Right lobe of liver (tissue), 4 donors: ENCODE measurements at regions not wholly inside any gene's neighbourhood (a gene's known extent, or its start where the extent isn't known, plus 50 kb on each side); places are given as distances from the start of the nearest gene placed in this dataset.

Source experiments
- POLR2A ChIP-seq: fragments of 450-650 bp; IDR thresholded peaks from one replicate; pipeline ENCODE4 v1.6.1; 2017; ENCODE audit warnings: antibody characterized with exemption, mild to moderate bottlenecking
- TF ChIP-seq, protein P1 (sequence below), 4 donors: fragments of 200-600 bp in 3 of 4; fragments of 450-650 bp in 1 of 4; IDR thresholded peaks; one replicate each; pipeline versions ENCODE4 v1.5.1 to v1.8.0; 2016 to 2022; ENCODE audit warnings: antibody characterized with exemption in 4 of 4, mild to moderate bottlenecking in 2 of 4
- donor health status: DM: no; HTN: no; CAD: no.
- donor health status: DM: no; HTN: no; CAD: no.
- donor health status: DM: no; HTN: yes; CAD: no.

DNA sequence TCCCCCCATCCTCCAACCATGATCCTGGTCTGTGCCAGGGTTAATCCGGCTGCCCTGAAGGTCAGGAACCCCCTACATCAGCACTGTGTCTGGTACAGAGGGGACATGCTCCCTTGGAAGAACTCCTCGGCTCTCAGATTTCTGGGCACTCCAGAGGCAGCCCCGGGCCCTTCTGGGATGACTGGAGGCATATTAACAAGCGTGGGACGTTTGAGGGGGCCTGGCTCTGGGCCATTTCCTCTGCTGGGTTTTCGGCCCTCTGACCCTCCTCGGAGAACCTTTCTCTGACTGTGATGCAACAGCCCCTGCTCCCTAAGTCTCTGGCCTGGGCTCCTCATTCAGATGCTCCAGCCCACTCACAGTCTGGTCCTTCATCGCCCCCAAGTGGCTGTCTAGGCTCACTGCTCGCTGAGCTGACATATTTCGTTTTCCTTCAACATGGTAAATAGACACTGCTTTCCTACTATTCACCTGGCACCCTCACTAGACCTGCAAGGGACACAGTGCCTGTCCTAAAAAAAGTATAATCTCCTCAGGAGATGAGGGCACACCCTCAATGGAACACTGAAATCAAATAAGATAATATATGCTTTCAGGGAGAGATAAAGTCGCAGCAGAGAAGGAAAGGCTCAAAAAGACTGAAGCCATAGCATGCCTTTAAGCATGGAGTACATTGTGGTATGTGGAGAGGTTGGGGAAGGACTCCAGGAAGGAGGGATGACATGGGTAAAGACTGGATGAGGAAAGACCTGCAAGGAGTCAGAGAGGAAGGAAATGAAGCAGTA is 404.7 kb upstream of the TRPC7 start:
- TF ChIP-seq, protein P1, sequence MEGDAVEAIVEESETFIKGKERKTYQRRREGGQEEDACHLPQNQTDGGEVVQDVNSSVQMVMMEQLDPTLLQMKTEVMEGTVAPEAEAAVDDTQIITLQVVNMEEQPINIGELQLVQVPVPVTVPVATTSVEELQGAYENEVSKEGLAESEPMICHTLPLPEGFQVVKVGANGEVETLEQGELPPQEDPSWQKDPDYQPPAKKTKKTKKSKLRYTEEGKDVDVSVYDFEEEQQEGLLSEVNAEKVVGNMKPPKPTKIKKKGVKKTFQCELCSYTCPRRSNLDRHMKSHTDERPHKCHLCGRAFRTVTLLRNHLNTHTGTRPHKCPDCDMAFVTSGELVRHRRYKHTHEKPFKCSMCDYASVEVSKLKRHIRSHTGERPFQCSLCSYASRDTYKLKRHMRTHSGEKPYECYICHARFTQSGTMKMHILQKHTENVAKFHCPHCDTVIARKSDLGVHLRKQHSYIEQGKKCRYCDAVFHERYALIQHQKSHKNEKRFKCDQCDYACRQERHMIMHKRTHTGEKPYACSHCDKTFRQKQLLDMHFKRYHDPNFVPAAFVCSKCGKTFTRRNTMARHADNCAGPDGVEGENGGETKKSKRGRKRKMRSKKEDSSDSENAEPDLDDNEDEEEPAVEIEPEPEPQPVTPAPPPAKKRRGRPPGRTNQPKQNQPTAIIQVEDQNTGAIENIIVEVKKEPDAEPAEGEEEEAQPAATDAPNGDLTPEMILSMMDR (IDR thresholded peaks at IDR 0.05): peak; percentile 47 to 65 (median 59)
- TF ChIP-seq POLR2A: no peak
